Stimulated activated CD4-positive, alpha-beta T cell treated with anti-CD3 and anti-CD28 coated beads, Interleukin-15, amount 100 ng/mL, for 1 hour (primary cell): ENCODE measurements at regions not wholly inside any gene's neighbourhood (a gene's known extent, or its start where the extent isn't known, plus 50 kb on each side); places are given as distances from the start of the nearest gene placed in this dataset.
"Not testable (repeated sequence)": the region's sequence is repeated elsewhere in the genome, so short reads cannot be mapped to it uniquely, and the experiment has no call there.

Source experiments
- DNase-seq, 2 donors: peaks; one replicate each; pipeline ENCODE4 v3.0.0-alpha.2; 2020; ENCODE audit warnings: low read depth in 1 of 2, low spot score in 1 of 2

- DNase-seq, result no peak
Observed at GRCh38 chr17:30589431-30589830, 112.2 kb downstream of the GOSR1 start.

GRCh38 chr17:30588798-30589247 lies 111.6 kb downstream of the GOSR1 start:
- no peak for DNase-seq

GRCh38 chr17:30586818-30587595 lies 109.8 kb downstream of the GOSR1 start:
- DNase-seq, result no peak

GRCh38 chr17:30584810-30585209 lies 107.6 kb downstream of the GOSR1 start:
- DNase-seq, result no peak

- DNase-seq, result no peak
Observed at GRCh38 chr17:30580916-30581315, 103.7 kb downstream of the GOSR1 start.

- no peak for DNase-seq
Observed at GRCh38 chr17:30579610-30580315, 102.6 kb downstream of the GOSR1 start.

- DNase-seq, result not testable (repeated sequence)
Observed at GRCh38 chr17:30578015-30578717, 101.0 kb downstream of the GOSR1 start.
